GM12878 (cell line): ENCODE measurements at regions not wholly inside any gene's neighbourhood (a gene's known extent, or its start where the extent isn't known, plus 50 kb on each side); places are given as distances from the start of the nearest gene placed in this dataset.

Experiments used
- ATAC-seq: fragments of 200-7000 bp; cut with Tn5 transposase; 3 replicates; pipeline ENCODE4 v1.9.1; 2020; ENCODE audit warnings: mild to moderate bottlenecking, moderate library complexity
- BruUV-seq: library from RNA; stranded (reverse); fragments of 400-500 nt; replicated peaks from 2 replicates; lab custom pipeline; 2021; lab: Mats Ljungman, UMichigan
- CTCF ChIA-PET: fragments of 300-600 bp; sonication (Branson Sonifier 250); formaldehyde crosslinking; extraction: SDS; loops from one replicate; lab custom pipeline; 2021; ENCODE audit warnings: inconsistent platforms; lab: Yijun Ruan, JAX
- POLR2A ChIA-PET: fragments of 350-600 bp; formaldehyde crosslinking; extraction: SDS; loops from one replicate; lab custom pipeline; 2021; ENCODE audit warnings: inconsistent platforms; lab: Charles Lee
- RAD21 ChIA-PET: fragments of 300-600 bp; sonication (Branson Sonifier 250); formaldehyde crosslinking; loops from one replicate; lab custom pipeline; 2023; ENCODE audit warnings: antibody characterized with exemption; ENCODE audit not compliant: unreplicated experiment; lab: Charles Lee
- SMC1A ChIA-PET: fragments of 300-600 bp; sonication (Branson Sonifier 250); formaldehyde crosslinking; loops from one replicate; lab custom pipeline; 2023; ENCODE audit not compliant: unreplicated experiment, uncharacterized antibody; lab: Charles Lee
- DNase-seq: peaks from one replicate; pipeline ENCODE4 v3.0.0-alpha.2; 2011; ENCODE audit warnings: low read depth, low spot score
- FAIRE-seq: peaks from 3 replicates; lab custom pipeline; 2011; peaks lifted over from hg19 to GRCh38; lab: Jason Lieb, UNC
- H2AFZ ChIP-seq: 2 replicates; pipeline ENCODE4 v1.6.0; 2011; ENCODE audit warnings: low read depth, low read length, control low read depth; ENCODE audit not compliant: control insufficient read depth
- H3K27ac ChIP-seq: 2 replicates; pipeline ENCODE4 v1.5.1; 2011; ENCODE audit warnings: control low read depth; ENCODE audit not compliant: control insufficient read depth, insufficient read depth
- H3K27me3 ChIP-seq, 2 experiments: replicated peaks in 1 of 2; 2 replicates each; pipeline versions ENCODE4 v1.6.0 to v1.6.1; 2011; ENCODE audit warnings: low read length in 1 of 2; ENCODE audit not compliant: control insufficient read depth in 2 of 2, insufficient read depth in 2 of 2
- H3K36me3 ChIP-seq, 2 experiments: 2 replicates each; pipeline ENCODE4 v1.5.1; 2011; ENCODE audit warnings: low read length in 1 of 2; ENCODE audit not compliant: control insufficient read depth in 2 of 2, insufficient read depth in 2 of 2
- H3K4me1 ChIP-seq: 2 replicates; pipeline ENCODE4 v1.6.1; 2011; ENCODE audit warnings: mild to moderate bottlenecking, low read length, moderate library complexity, mixed read lengths; ENCODE audit not compliant: control insufficient read depth, insufficient read depth
- H3K4me2 ChIP-seq: 2 replicates; pipeline ENCODE4 v1.6.0; 2011; ENCODE audit warnings: control low read depth; ENCODE audit not compliant: control insufficient read depth, insufficient read depth
- H3K4me3 ChIP-seq: fragments of 200-600 bp; sonication (generic); 2 replicates; pipeline ENCODE4 v1.5.1; 2016
- H3K79me2 ChIP-seq: 2 replicates; pipeline ENCODE4 v1.6.0; 2011; ENCODE audit warnings: low read length; ENCODE audit not compliant: control insufficient read depth, insufficient read depth
- H3K9ac ChIP-seq: 2 replicates; pipeline ENCODE4 v1.8.0; 2011; ENCODE audit warnings: low read length, control low read depth, mixed read lengths; ENCODE audit not compliant: control insufficient read depth, insufficient read depth
- H3K9me3 ChIP-seq: replicated peaks from 3 replicates; pipeline ENCODE4 v1.5.1; 2011; ENCODE audit warnings: mild to moderate bottlenecking, low read length; ENCODE audit not compliant: control insufficient read depth, insufficient read depth
- H4K20me1 ChIP-seq: 2 replicates; pipeline ENCODE4 v1.6.0; 2011; ENCODE audit not compliant: control insufficient read depth, insufficient read depth
- BCL11A ChIP-seq: IDR thresholded peaks from 2 replicates; pipeline ENCODE4 v1.6.1; 2011; ENCODE audit warnings: low read depth, low read length
- BCL3 ChIP-seq: IDR thresholded peaks from 2 replicates; pipeline ENCODE4 v1.6.1; 2011; ENCODE audit warnings: borderline replicate concordance, low read depth, mild to moderate bottlenecking, moderate library complexity, low read length; ENCODE audit not compliant: insufficient read depth, poor library complexity, severe bottlenecking
- CHD2 ChIP-seq: IDR thresholded peaks from 2 replicates; pipeline ENCODE4 v1.6.1; 2011; ENCODE audit warnings: low read depth, low read length, improper control_type of control experiment, borderline replicate concordance
- EED ChIP-seq: sonication (generic); IDR thresholded peaks from 2 replicates; pipeline ENCODE4 v1.6.1; 2016; ENCODE audit warnings: antibody characterized with exemption, low read depth
- GABPA ChIP-seq: IDR thresholded peaks from 2 replicates; pipeline ENCODE4 v1.6.1; 2014; ENCODE audit warnings: antibody characterized with exemption, low read depth, mild to moderate bottlenecking, inconsistent platforms
- IRF4 ChIP-seq: IDR thresholded peaks from 2 replicates; pipeline ENCODE4 v1.6.1; 2011; ENCODE audit warnings: low read depth, low read length
- JUNB ChIP-seq: IDR thresholded peaks from 2 replicates; pipeline ENCODE4 v1.6.1; 2016; ENCODE audit warnings: antibody characterized with exemption, mild to moderate bottlenecking
- KAT2A ChIP-seq: conservative IDR thresholded peaks from 2 replicates; pipeline ENCODE4 v1.6.1; 2011; ENCODE audit warnings: low read depth, low read length; ENCODE audit not compliant: control insufficient read depth
- MTA3 ChIP-seq: IDR thresholded peaks from 2 replicates; pipeline ENCODE4 v1.6.1; 2012; ENCODE audit warnings: low read length, inconsistent platforms, borderline replicate concordance
- NFIC ChIP-seq: IDR thresholded peaks from 2 replicates; pipeline ENCODE4 v1.6.1; 2012; ENCODE audit warnings: low read depth, mild to moderate bottlenecking, inconsistent platforms, low read length, moderate library complexity
- NR2C2 ChIP-seq: IDR thresholded peaks from 2 replicates; pipeline ENCODE4 v1.6.1; 2011; ENCODE audit warnings: borderline replicate concordance, low read depth; ENCODE audit not compliant: control insufficient read depth, insufficient read length
- PML ChIP-seq: IDR thresholded peaks from 2 replicates; pipeline ENCODE4 v1.6.1; 2012; ENCODE audit warnings: low read length, inconsistent platforms
- POLR2AphosphoS5 ChIP-seq: IDR thresholded peaks from 2 replicates; pipeline ENCODE4 v1.6.1; 2011; ENCODE audit warnings: mild to moderate bottlenecking, low read length, inconsistent platforms
- POU2F2 ChIP-seq: IDR thresholded peaks from 3 replicates; pipeline ENCODE4 v1.6.1; 2011; ENCODE audit warnings: low read depth, mild to moderate bottlenecking, low read length, borderline replicate concordance
- RAD21 ChIP-seq: IDR thresholded peaks from 2 replicates; pipeline ENCODE4 v1.6.1; 2011; ENCODE audit warnings: mild to moderate bottlenecking, low read depth, low read length, moderate library complexity; ENCODE audit not compliant: insufficient read depth
- SMAD1 ChIP-seq: fragments of 450-650 bp; IDR thresholded peaks from 2 replicates; pipeline ENCODE4 v1.6.1; 2018; ENCODE audit warnings: mild to moderate bottlenecking, low read depth; ENCODE audit not compliant: partially characterized antibody
- SMC3 ChIP-seq: IDR thresholded peaks from 2 replicates; pipeline ENCODE4 v1.6.1; 2011; ENCODE audit warnings: low read length, improper control_type of control experiment, borderline replicate concordance
- SP1 ChIP-seq: IDR thresholded peaks from one replicate; pipeline ENCODE4 v1.6.1; 2011; ENCODE audit warnings: low read depth, low read length
- SREBF1 ChIP-seq: IDR thresholded peaks from 2 replicates; pipeline ENCODE4 v1.6.1; 2012; ENCODE audit warnings: mild to moderate bottlenecking, low read length
- SUPT20H ChIP-seq: IDR thresholded peaks from 2 replicates; pipeline ENCODE4 v1.6.1; 2011; ENCODE audit warnings: low read depth, mild to moderate bottlenecking, low read length, moderate library complexity, borderline replicate concordance; ENCODE audit not compliant: control insufficient read depth
- ZNF274 ChIP-seq: IDR thresholded peaks from one replicate; pipeline ENCODE4 v1.8.0; 2011; ENCODE audit not compliant: insufficient read length, insufficient read depth
- WGBS: methylation state at CpG from one replicate; pipeline ENCODE4 v1.1.6; 2016; ENCODE audit warnings: low lambda C conversion rate; ENCODE audit not compliant: insufficient replicate concordance, insufficient coverage; ENCODE audit errors: missing lambda C conversion rate; 5-methylcytosine and 5-hydroxymethylcytosine counted together
- in situ Hi-C: fragments of 300-500 bp; cut with MboI; formaldehyde crosslinking; loops from 9 replicates; pipeline ENCODE4 v1.14.3; 2018; ENCODE audit warnings: mixed read lengths
- intact Hi-C: fragments of 100-400 bp; cut with micrococcal nuclease; formaldehyde crosslinking; loops from one replicate; pipeline ENCODE4 v1.14.2; 2022; ENCODE audit not compliant: unreplicated experiment

- Histone ChIP-seq H3K4me3 (no peak overlapping the region), H3K4me2 (no peak overlapping the region), H3K79me2 (no peaks in the 10 kb centered on the region), H2AFZ (no peak overlapping the region), H3K9ac (no peak overlapping the region), H3K4me1 (no peaks in the 10 kb centered on the region), H3K9me3 (no peaks in the 10 kb centered on the region; the same call in 2 of the 3 replicates), H4K20me1 (no peaks in the 10 kb centered on the region), H3K27me3 (no peaks in the 10 kb centered on the region), H3K27ac (no peak overlapping the region), H3K36me3 (no peaks in the 10 kb centered on the region)
- BruUV-seq, result no TSS peak
- DNase-seq, result no peak
- ChIA-PET CTCF (interaction anchor here (1.5 kb wide), 1 partner anchor 67 kb away, joined by 3 read pairs; no protein-coding TSS in a partner anchor), POLR2A (no interaction called here), RAD21 (no interaction called here), SMC1A (no interaction called here)
- no peak for ATAC-seq
- WGBS, result 26% methylated on average over 4 of the region's 4 CpGs
- in situ Hi-C loops, result no loop called here
- no peak for TF ChIP-seq POLR2AphosphoS5
- TF ChIP-seq RAD21, result no peak
- TF ChIP-seq IRF4, result no peak
- no peak for TF ChIP-seq SREBF1
- TF ChIP-seq PML, result no peak
- TF ChIP-seq GABPA, result no peak
- no peak for TF ChIP-seq SUPT20H
- intact Hi-C loops, result no loop called here
- FAIRE-seq, result no peak
Measured at GRCh38 chr16:55102531-55102930, 171.9 kb downstream of the IRX5 start.

DNA sequence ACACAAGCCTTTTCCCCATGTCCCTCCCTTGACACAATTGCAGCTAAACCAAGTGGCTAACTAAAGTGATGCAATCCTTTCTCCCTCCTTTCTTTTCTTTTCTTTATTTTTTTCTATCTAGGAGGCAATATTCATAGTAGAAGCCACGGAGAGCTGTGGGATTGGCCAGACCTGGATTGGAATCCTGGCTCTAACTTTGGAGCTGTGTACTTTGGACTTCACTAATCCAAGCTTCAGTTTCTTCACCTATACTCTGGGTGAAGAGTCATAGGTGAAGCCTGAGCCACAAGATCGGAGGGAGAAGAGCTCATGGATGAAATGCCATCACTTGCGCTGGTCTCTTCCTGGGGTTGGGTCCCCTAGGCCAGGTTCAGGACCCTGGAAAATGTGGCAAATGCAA, 177.2 kb downstream of the IRX5 start:
- no peaks in the 10 kb centered on the region for H3K36me3 ChIP-seq
- H3K9me3 ChIP-seq, result no peaks in the 10 kb centered on the region
- DNase-seq (no peak), FAIRE-seq (no peak), ATAC-seq (no peak)
- RAD21 ChIA-PET, result no interaction called here
- SMC1A ChIA-PET, result interaction anchor here (0.9 kb wide), 1 partner anchor 40 kb away, joined by 5 read pairs; no protein-coding TSS in a partner anchor
- no peak overlapping the region for H2AFZ ChIP-seq
- CTCF ChIA-PET, result no interaction called here
- no peak overlapping the region for H3K9ac ChIP-seq
- no peaks in the 10 kb centered on the region for H4K20me1 ChIP-seq
- intact Hi-C loops, result no loop called here
- no peak for TF ChIP-seq KAT2A
- no peak for TF ChIP-seq SREBF1
- TF ChIP-seq EED, result no peak
- no peak for TF ChIP-seq SMAD1
- no peak for TF ChIP-seq IRF4
- no peak for TF ChIP-seq NFIC
- no peak for TF ChIP-seq ZNF274
- no peak for TF ChIP-seq POU2F2
- TF ChIP-seq CHD2, result no peak
- no peak for TF ChIP-seq BCL3
- no peak for TF ChIP-seq BCL11A
- TF ChIP-seq SP1, result no peak
- no peak for TF ChIP-seq MTA3
- no peak for TF ChIP-seq NR2C2
- TF ChIP-seq SMC3, result no peak
- TF ChIP-seq JUNB, result no peak
- H3K4me3 ChIP-seq, result no peak overlapping the region
- H3K4me1 ChIP-seq, result no peaks in the 10 kb centered on the region
- in situ Hi-C loops, result no loop called here
- no peak overlapping the region for H3K4me2 ChIP-seq
- no peaks in the 10 kb centered on the region for H3K27me3 ChIP-seq
- POLR2A ChIA-PET, result no interaction called here
- no TSS peak for BruUV-seq
- no peaks in the 10 kb centered on the region for H3K79me2 ChIP-seq
- 7% methylated on average over 3 of the region's 3 CpGs for WGBS
- no peak overlapping the region for H3K27ac ChIP-seq
